K562 (cell line): ENCODE measurements at regions not wholly inside any gene's neighbourhood (a gene's known extent, or its start where the extent isn't known, plus 50 kb on each side); places are given as distances from the start of the nearest gene placed in this dataset.
A peak's percentile ranks its signal among the peaks of the same experiment; 100 is the strongest.

Source experiments
- ATF4 ChIP-seq: fragments of 450-650 bp; formaldehyde crosslinking; IDR thresholded peaks from 2 replicates; pipeline ENCODE4 v1.4.0; 2022; ENCODE audit warnings: mild to moderate bottlenecking, moderate library complexity
- BCL6 ChIP-seq: fragments of 250-450 bp; sonication (Bioruptor Pico); IDR thresholded peaks from 2 replicates; pipeline ENCODE4 v1.4.0; 2020
- BCOR ChIP-seq: fragments of 450-650 bp; IDR thresholded peaks from 2 replicates; pipeline ENCODE4 v1.6.1; 2016
- BRD4 ChIP-seq: fragments of 200-600 bp; sonication (generic); IDR thresholded peaks from 2 replicates; pipeline ENCODE4 v1.6.1; 2017; ENCODE audit warnings: inconsistent platforms
- CAMTA2 ChIP-seq: fragments of 250-450 bp; sonication (Bioruptor Pico); conservative IDR thresholded peaks from 2 replicates; pipeline ENCODE4 v1.5.1; 2022
- CBFA2T2 ChIP-seq: fragments of 450-650 bp; conservative IDR thresholded peaks from 2 replicates; pipeline ENCODE4 v1.6.1; 2017; ENCODE audit warnings: mild to moderate bottlenecking
- HMBOX1 ChIP-seq: sonication (generic); IDR thresholded peaks from 2 replicates; pipeline ENCODE4 v1.6.1; 2016
- KLF10 ChIP-seq: fragments of 250-450 bp; sonication (Bioruptor Pico); IDR thresholded peaks from 2 replicates; pipeline ENCODE4 v1.6.1; 2021; ENCODE audit warnings: matching md5 sums
- KLF6 ChIP-seq: fragments of 250-450 bp; sonication (Bioruptor Pico); IDR thresholded peaks from 2 replicates; pipeline ENCODE4 v1.4.0; 2020; ENCODE audit warnings: mild to moderate bottlenecking, moderate library complexity, borderline replicate concordance
- L3MBTL2 ChIP-seq: fragments of 450-650 bp; IDR thresholded peaks from 2 replicates; pipeline ENCODE4 v1.6.1; 2016; ENCODE audit warnings: mild to moderate bottlenecking, moderate library complexity
- MBD1 ChIP-seq: fragments of 250-450 bp; sonication (Bioruptor Pico); IDR thresholded peaks from 2 replicates; pipeline ENCODE4 v1.8.0; 2022; ENCODE audit warnings: inconsistent platforms
- MCM5 ChIP-seq: fragments of 450-650 bp; IDR thresholded peaks from 2 replicates; pipeline ENCODE4 v1.6.1; 2016; ENCODE audit warnings: low read depth
- NUFIP1 ChIP-seq: fragments of 450-650 bp; IDR thresholded peaks from 2 replicates; pipeline ENCODE4 v1.6.1; 2018; ENCODE audit not compliant: partially characterized antibody
- POLR2G ChIP-seq: fragments of 200-400 bp; formaldehyde crosslinking; IDR thresholded peaks from 2 replicates; pipeline ENCODE4 v1.6.1; 2017; ENCODE audit warnings: low read depth, mild to moderate bottlenecking, antibody characterized with exemption, low read length, moderate library complexity
- RBFOX2 ChIP-seq: fragments of 200-400 bp; formaldehyde crosslinking; IDR thresholded peaks from 2 replicates; pipeline ENCODE4 v1.6.1; 2017; ENCODE audit warnings: low read depth, mild to moderate bottlenecking, low read length, moderate library complexity
- SAFB ChIP-seq: fragments of 200-400 bp; formaldehyde crosslinking; IDR thresholded peaks from 2 replicates; pipeline ENCODE4 v1.6.1; 2017; ENCODE audit warnings: low read depth, low read length, borderline replicate concordance
- SMARCE1 ChIP-seq: fragments of 450-650 bp; IDR thresholded peaks from 2 replicates; pipeline ENCODE4 v1.7.1; 2016; ENCODE audit warnings: mild to moderate bottlenecking
- SRF ChIP-seq, 2 experiments: fragments of 250-450, 450-650 bp in 1 of 2; sonication (Bioruptor Pico) in 1 of 2; sonication (generic) in 1 of 2; formaldehyde crosslinking; IDR thresholded peaks; 2 replicates each; pipeline versions ENCODE4 v1.5.0 to v1.5.1; 2020 to 2022; ENCODE audit warnings: mild to moderate bottlenecking in 1 of 2, missing genetic modification reagents in 1 of 2
- STAG1 ChIP-seq: sonication (generic); formaldehyde crosslinking; IDR thresholded peaks from 2 replicates; pipeline ENCODE4 v1.5.0; 2020; ENCODE audit warnings: missing genetic modification reagents, borderline replicate concordance
- TEAD4 ChIP-seq, 2 experiments: sonication (generic) in 1 of 2; formaldehyde crosslinking in 1 of 2; IDR thresholded peaks; 2 replicates each; pipeline versions ENCODE4 v1.6.1 to v1.8.0; 2012 to 2022; ENCODE audit warnings: borderline replicate concordance in 1 of 2, inconsistent platforms in 1 of 2, low read length in 1 of 2, mild to moderate bottlenecking in 1 of 2, missing genetic modification reagents in 1 of 2
- TOE1 ChIP-seq, 2 experiments: fragments of 450-650 bp in 1 of 2; sonication (generic) in 1 of 2; formaldehyde crosslinking in 1 of 2; IDR thresholded peaks; 2 replicates each; pipeline versions ENCODE4 v1.7.1 to v1.8.0; 2016 to 2022; ENCODE audit warnings: borderline replicate concordance in 2 of 2, mild to moderate bottlenecking in 2 of 2, antibody characterized with exemption in 1 of 2, inconsistent platforms in 1 of 2, low read depth in 1 of 2, missing genetic modification reagents in 1 of 2, moderate library complexity in 1 of 2
- ZBED1 ChIP-seq: IDR thresholded peaks from 2 replicates; pipeline ENCODE4 v1.6.1; 2014
- ZBTB17 ChIP-seq: fragments of 450-650 bp; formaldehyde crosslinking; IDR thresholded peaks from 2 replicates; pipeline ENCODE4 v1.4.0; 2020; ENCODE audit warnings: mild to moderate bottlenecking
- ZHX1 ChIP-seq: fragments of 150-350 bp; conservative IDR thresholded peaks from 2 replicates; pipeline ENCODE4 v1.6.1; 2014; ENCODE audit warnings: low read length

- TF ChIP-seq ZHX1 (no peak), HMBOX1 (peak; percentile 94), TOE1 (IDR thresholded peaks at IDR 0.05; ENCODE audit: borderline replicate concordance) (peak; percentile 81; the same call in 1 of the 2 replicates), TOE1 (CRISPR knock-in tag; IDR thresholded peaks at IDR 0.05; ENCODE audit: borderline replicate concordance, low read depth) (no peak), SMARCE1 (peak; percentile 97), BRD4 (no peak; the same call in 1 of the 2 replicates), BCL6 (CRISPR knock-in tag) (no peak), KLF10 (CRISPR knock-in tag) (no peak), ZBED1 (no peak), TEAD4 (IDR thresholded peaks at IDR 0.05; ENCODE audit: low read length) (peak; percentile 97), TEAD4 (CRISPR knock-in tag; IDR thresholded peaks at IDR 0.05; ENCODE audit: borderline replicate concordance) (0 out of 2 replicates have a peak, but pooled peaks have one; percentile 58), KLF6 (0 out of 2 replicates have a peak, but pooled peaks have one; percentile 52), L3MBTL2 (peak; percentile 71), CAMTA2 (CRISPR knock-in tag) (no peak), MCM5 (no peak), MBD1 (CRISPR knock-in tag) (no peak), POLR2G (no peak), SAFB (no peak), SRF (CRISPR knock-in tag; IDR thresholded peaks at IDR 0.05) (no peak), NUFIP1 (no peak), STAG1 (CRISPR knock-in tag) (no peak), RBFOX2 (0 out of 2 replicates have a peak, but pooled peaks have one; percentile 24), ATF4 (no peak), CBFA2T2 (peak; percentile 94), BCOR (peak; percentile 79), ZBTB17 (peak; percentile 25; the same call in 1 of the 2 replicates)
Measured at GRCh38 chr18:2325308-2325849, 245.9 kb downstream of the METTL4 start (continued).
